ENCODE measurements at regions not wholly inside any gene's neighbourhood (a gene's known extent, or its start where the extent isn't known, plus 50 kb on each side); places are given as distances from the start of the nearest gene placed in this dataset.

GRCh38 chr10:30172673-30173072, 113.3 kb upstream of the JCAD start (continued):
- TF ChIP-seq YY1 (IDR thresholded peaks at IDR 0.05; ENCODE audit: low read depth, low read length) (no peak), TCF12 (IDR thresholded peaks at IDR 0.05; ENCODE audit: low read depth, low read length) (no peak), SMARCA5 (IDR thresholded peaks at IDR 0.05) (no peak), CHD1 (IDR thresholded peaks at IDR 0.05; ENCODE audit: low read depth, low read length) (no peak), RBBP5 (conservative IDR thresholded peaks at IDR 0.05) (no peak), ZNF384 (IDR thresholded peaks at IDR 0.05; ENCODE audit: borderline replicate concordance, low read depth, low read length) (no peak), USF2 (IDR thresholded peaks at IDR 0.05; ENCODE audit: borderline replicate concordance, low read depth, low read length) (no peak), EED (IDR thresholded peaks at IDR 0.05; ENCODE audit: low read depth) (no peak), SMAD5 (IDR thresholded peaks at IDR 0.05; ENCODE audit: low read depth) (no peak), ZBTB33 (IDR thresholded peaks at IDR 0.05) (no peak), RELB (IDR thresholded peaks at IDR 0.05; ENCODE audit: low read depth) (no peak), STAT3 (IDR thresholded peaks at IDR 0.05; ENCODE audit: low read depth, low read length) (no peak)

Data from GM12878 (cell line).